WTC11 (cell line): ENCODE measurements at regions not wholly inside any gene's neighbourhood (a gene's known extent, or its start where the extent isn't known, plus 50 kb on each side); places are given as distances from the start of the nearest gene placed in this dataset.

Experiments used
- ATAC-seq: fragments of 200-7000 bp; cut with Tn5 transposase; 2 replicates; pipeline ENCODE4 v1.10.0; 2021; ENCODE audit warnings: mild to moderate bottlenecking, moderate library complexity
- CTCF ChIA-PET: fragments of 300-600 bp; sonication (Branson Sonifier 250); formaldehyde crosslinking; loops from one replicate; lab custom pipeline; 2021; ENCODE audit warnings: antibody characterized with exemption; lab: Charles Lee
- POLR2A ChIA-PET: fragments of 350-600 bp; sonication (Branson Sonifier 250); formaldehyde crosslinking; loops from one replicate; lab custom pipeline; 2021; ENCODE audit warnings: antibody characterized with exemption; lab: Charles Lee
- DNase-seq: peaks from one replicate; pipeline ENCODE4 v3.0.0; 2021; ENCODE audit warnings: low spot score
- H3K27ac Mint-ChIP-seq: 2 replicates; pipeline ENCODE4 v1.8.0; 2021; ENCODE audit warnings: mixed read lengths
- H3K27me3 Mint-ChIP-seq: 2 replicates; pipeline ENCODE4 v1.8.0; 2021; ENCODE audit warnings: low read depth, mild to moderate bottlenecking, moderate library complexity, mixed read lengths
- H3K36me3 Mint-ChIP-seq: 2 replicates; pipeline ENCODE4 v1.8.0; 2021; ENCODE audit warnings: mixed read lengths
- H3K4me1 Mint-ChIP-seq: 2 replicates; pipeline ENCODE4 v1.8.0; 2022; ENCODE audit warnings: mixed read lengths
- H3K4me3 Mint-ChIP-seq: 2 replicates; pipeline ENCODE4 v1.8.0; 2021; ENCODE audit warnings: mild to moderate bottlenecking, moderate library complexity, mixed read lengths
- H3K9me3 Mint-ChIP-seq: 2 replicates; pipeline ENCODE4 v1.8.0; 2021; ENCODE audit warnings: mixed read lengths
- ARID4B ChIP-seq: sonication (generic); formaldehyde crosslinking; IDR thresholded peaks from 2 replicates; pipeline ENCODE4 v1.8.0; 2023; ENCODE audit warnings: missing genetic modification reagents, mild to moderate bottlenecking, borderline replicate concordance
- ATF3 ChIP-seq: sonication (generic); formaldehyde crosslinking; conservative IDR thresholded peaks from 2 replicates; pipeline ENCODE4 v1.8.1; 2022; ENCODE audit warnings: mild to moderate bottlenecking, missing genetic modification reagents
- CREB1 ChIP-seq: sonication (generic); formaldehyde crosslinking; IDR thresholded peaks from 2 replicates; pipeline ENCODE4 v1.8.0; 2023; ENCODE audit warnings: mild to moderate bottlenecking, missing genetic modification reagents
- E2F1 ChIP-seq: sonication (generic); formaldehyde crosslinking; IDR thresholded peaks from 2 replicates; pipeline ENCODE4 v1.8.0; 2022; ENCODE audit warnings: mild to moderate bottlenecking, missing genetic modification reagents
- E2F4 ChIP-seq: sonication (generic); formaldehyde crosslinking; IDR thresholded peaks from 2 replicates; pipeline ENCODE4 v1.8.1; 2022; ENCODE audit warnings: low read depth, mild to moderate bottlenecking, moderate library complexity, missing genetic modification reagents, borderline replicate concordance
- EMX1 ChIP-seq: fragments of 250-450 bp; sonication (Bioruptor Pico); IDR thresholded peaks from 2 replicates; pipeline ENCODE4 v1.8.0; 2021; ENCODE audit warnings: mild to moderate bottlenecking
- FOXP1 ChIP-seq: sonication (generic); formaldehyde crosslinking; IDR thresholded peaks from 2 replicates; pipeline ENCODE4 v1.8.0; 2022; ENCODE audit warnings: missing genetic modification reagents, mild to moderate bottlenecking, moderate library complexity, borderline replicate concordance
- GRHL2 ChIP-seq: fragments of 250-450 bp; sonication (Bioruptor Pico); IDR thresholded peaks from 2 replicates; pipeline ENCODE4 v1.8.0; 2022; ENCODE audit warnings: mild to moderate bottlenecking, moderate library complexity; ENCODE audit not compliant: insufficient replicate concordance, severe bottlenecking
- GTF2I ChIP-seq: fragments of 250-450 bp; sonication (Bioruptor Pico); conservative IDR thresholded peaks from 2 replicates; pipeline ENCODE4 v1.4.0; 2021; ENCODE audit warnings: mild to moderate bottlenecking
- HMGA2 ChIP-seq: fragments of 250-450 bp; sonication (Bioruptor Pico); IDR thresholded peaks from 2 replicates; pipeline ENCODE4 v1.4.0; 2021; ENCODE audit warnings: mild to moderate bottlenecking, moderate library complexity
- MAX ChIP-seq: sonication (generic); formaldehyde crosslinking; IDR thresholded peaks from 2 replicates; pipeline ENCODE4 v1.8.0; 2022; ENCODE audit warnings: mild to moderate bottlenecking, missing genetic modification reagents
- NFE2L1 ChIP-seq: sonication (generic); formaldehyde crosslinking; IDR thresholded peaks from 2 replicates; pipeline ENCODE4 v1.8.1; 2023; ENCODE audit warnings: missing genetic modification reagents
- NR1H2 ChIP-seq: sonication (generic); formaldehyde crosslinking; IDR thresholded peaks from 2 replicates; pipeline ENCODE4 v1.9.0; 2021; ENCODE audit warnings: mild to moderate bottlenecking, moderate library complexity, missing genetic modification reagents
- SMAD3 ChIP-seq: sonication (generic); formaldehyde crosslinking; IDR thresholded peaks from 2 replicates; pipeline ENCODE4 v1.8.0; 2022; ENCODE audit warnings: missing genetic modification reagents, mild to moderate bottlenecking, borderline replicate concordance
- TP53 ChIP-seq: sonication (generic); formaldehyde crosslinking; IDR thresholded peaks from 2 replicates; pipeline ENCODE4 v1.8.1; 2023; ENCODE audit warnings: mild to moderate bottlenecking, missing genetic modification reagents
- TF ChIP-seq, protein P1 (sequence below): sonication (generic); formaldehyde crosslinking; IDR thresholded peaks from 2 replicates; pipeline ENCODE4 v1.8.1; 2023; ENCODE audit warnings: mild to moderate bottlenecking, missing genetic modification reagents
- TF ChIP-seq, protein P2 (sequence below): sonication (generic); formaldehyde crosslinking; IDR thresholded peaks from 2 replicates; pipeline ENCODE4 v1.8.1; 2023; ENCODE audit warnings: mild to moderate bottlenecking, missing genetic modification reagents, moderate library complexity
- TF ChIP-seq, protein P3 (sequence below): fragments of 250-450 bp; sonication (Bioruptor Pico); IDR thresholded peaks from 2 replicates; pipeline ENCODE4 v1.9.0; 2021; ENCODE audit warnings: moderate library complexity, mild to moderate bottlenecking, inconsistent platforms, borderline replicate concordance

- DNase-seq, result no peak
- CTCF ChIA-PET, result interaction anchor here (1.2 to 1.6 kb wide), 3 partner anchors 23 to 178 kb away, joined by 3 to 5 read pairs (median 4); no protein-coding TSS in a partner anchor
- POLR2A ChIA-PET, result no interaction called here
- Mint-ChIP-seq H3K27ac (peak overlapping the region; percentile 92), H3K4me3 (no peak overlapping the region), H3K36me3 (peaks cover 12% of the 10 kb centered on the region), H3K4me1 (peaks cover 36% of the 10 kb centered on the region), H3K27me3 (no peaks in the 10 kb centered on the region), H3K9me3 (peaks cover 13% of the 10 kb centered on the region)
- TF ChIP-seq GTF2I, result peak; percentile 91
- TF ChIP-seq GRHL2 (CRISPR knock-in tag), result no peak
- no peak for TF ChIP-seq NFE2L1 (CRISPR knock-in tag)
- TF ChIP-seq, protein P1, sequence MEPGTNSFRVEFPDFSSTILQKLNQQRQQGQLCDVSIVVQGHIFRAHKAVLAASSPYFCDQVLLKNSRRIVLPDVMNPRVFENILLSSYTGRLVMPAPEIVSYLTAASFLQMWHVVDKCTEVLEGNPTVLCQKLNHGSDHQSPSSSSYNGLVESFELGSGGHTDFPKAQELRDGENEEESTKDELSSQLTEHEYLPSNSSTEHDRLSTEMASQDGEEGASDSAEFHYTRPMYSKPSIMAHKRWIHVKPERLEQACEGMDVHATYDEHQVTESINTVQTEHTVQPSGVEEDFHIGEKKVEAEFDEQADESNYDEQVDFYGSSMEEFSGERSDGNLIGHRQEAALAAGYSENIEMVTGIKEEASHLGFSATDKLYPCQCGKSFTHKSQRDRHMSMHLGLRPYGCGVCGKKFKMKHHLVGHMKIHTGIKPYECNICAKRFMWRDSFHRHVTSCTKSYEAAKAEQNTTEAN (CRISPR knock-in tag), result no peak
- TF ChIP-seq E2F1 (CRISPR knock-in tag), result no peak
- TF ChIP-seq, protein P2, sequence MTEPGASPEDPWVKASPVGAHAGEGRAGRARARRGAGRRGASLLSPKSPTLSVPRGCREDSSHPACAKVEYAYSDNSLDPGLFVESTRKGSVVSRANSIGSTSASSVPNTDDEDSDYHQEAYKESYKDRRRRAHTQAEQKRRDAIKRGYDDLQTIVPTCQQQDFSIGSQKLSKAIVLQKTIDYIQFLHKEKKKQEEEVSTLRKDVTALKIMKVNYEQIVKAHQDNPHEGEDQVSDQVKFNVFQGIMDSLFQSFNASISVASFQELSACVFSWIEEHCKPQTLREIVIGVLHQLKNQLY (CRISPR knock-in tag), result no peak
- peak; percentile 7; the same call in 1 of the 2 replicates for TF ChIP-seq HMGA2 (CRISPR knock-in tag)
- no peak for TF ChIP-seq E2F4 (CRISPR knock-in tag)
- ATAC-seq, result peak; percentile 77
These were observed 83.9 kb downstream of the BAMBI start for GRCh38 chr10:28761084-28761846.

DNA sequence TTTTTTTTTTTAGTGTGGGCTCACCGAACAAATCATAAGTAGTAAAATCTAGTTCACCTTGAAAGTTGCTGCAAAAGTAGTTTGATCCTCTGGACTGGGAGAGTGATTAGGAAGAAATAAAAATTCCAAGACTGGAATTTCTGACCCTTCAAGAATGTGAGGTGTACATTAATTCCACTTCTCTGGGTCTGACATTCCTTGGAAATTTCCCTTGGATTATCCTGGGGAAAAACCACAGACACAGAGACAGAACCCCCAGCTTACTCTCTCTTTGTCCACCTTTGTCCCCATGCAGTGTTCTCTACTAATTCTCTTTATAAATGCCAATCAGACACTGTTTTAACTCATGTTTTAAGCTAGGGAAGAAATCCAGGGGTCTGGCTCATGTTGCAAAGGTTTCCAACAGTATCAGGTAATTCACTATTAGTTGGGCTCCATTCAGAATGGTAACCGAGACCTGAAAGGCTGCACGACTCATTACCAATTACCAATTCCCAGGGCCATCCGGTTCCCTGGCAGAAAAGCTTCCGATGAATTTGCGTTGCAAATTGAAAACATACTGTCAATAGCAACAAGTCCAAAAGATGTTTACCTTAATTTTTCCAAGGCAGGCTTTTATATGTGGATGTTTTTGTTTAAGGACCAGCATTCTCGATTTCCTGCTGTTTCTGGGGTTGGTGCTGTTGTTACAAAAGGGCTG is 86.3 kb downstream of the BAMBI start:
- CTCF ChIA-PET, result no interaction called here
- TF ChIP-seq FOXP1 (CRISPR knock-in tag) (no peak), GRHL2 (CRISPR knock-in tag) (no peak), CREB1 (CRISPR knock-in tag) (no peak), NR1H2 (CRISPR knock-in tag) (no peak), TP53 (CRISPR knock-in tag) (no peak), ARID4B (CRISPR knock-in tag) (no peak), ATF3 (CRISPR knock-in tag) (no peak), SMAD3 (CRISPR knock-in tag) (no peak), MAX (CRISPR knock-in tag) (no peak), EMX1 (CRISPR knock-in tag) (no peak)
- TF ChIP-seq, protein P1 (CRISPR knock-in tag), result no peak
- TF ChIP-seq, protein P3, sequence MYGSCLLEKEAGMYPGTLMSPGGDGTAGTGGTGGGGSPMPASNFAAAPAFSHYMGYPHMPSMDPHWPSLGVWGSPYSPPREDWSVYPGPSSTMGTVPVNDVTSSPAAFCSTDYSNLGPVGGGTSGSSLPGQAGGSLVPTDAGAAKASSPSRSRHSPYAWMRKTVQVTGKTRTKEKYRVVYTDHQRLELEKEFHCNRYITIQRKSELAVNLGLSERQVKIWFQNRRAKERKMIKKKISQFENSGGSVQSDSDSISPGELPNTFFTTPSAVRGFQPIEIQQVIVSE (CRISPR knock-in tag), result no peak

More for the DNA sequence above, 86.3 kb downstream of the BAMBI start:
- POLR2A ChIA-PET, result no interaction called here
- Mint-ChIP-seq H3K4me1 (peaks cover 42% of the 10 kb centered on the region), H3K36me3 (peaks cover 12% of the 10 kb centered on the region), H3K27me3 (peaks cover 2% of the 10 kb centered on the region; the same call in 1 of the 2 replicates), H3K27ac (peak overlapping the region; percentile 86), H3K9me3 (peaks cover 13% of the 10 kb centered on the region), H3K4me3 (no peak overlapping the region)
- ATAC-seq (peak; percentile 43), DNase-seq (no peak)
